ENCODE measurements at regions not wholly inside any gene's neighbourhood (a gene's known extent, or its start where the extent isn't known, plus 50 kb on each side); places are given as distances from the start of the nearest gene placed in this dataset.

- DNase-seq, result no peak
These were observed 209.7 kb downstream of the GADD45G start for GRCh38 chr9:89814340-89815040.

DNA sequence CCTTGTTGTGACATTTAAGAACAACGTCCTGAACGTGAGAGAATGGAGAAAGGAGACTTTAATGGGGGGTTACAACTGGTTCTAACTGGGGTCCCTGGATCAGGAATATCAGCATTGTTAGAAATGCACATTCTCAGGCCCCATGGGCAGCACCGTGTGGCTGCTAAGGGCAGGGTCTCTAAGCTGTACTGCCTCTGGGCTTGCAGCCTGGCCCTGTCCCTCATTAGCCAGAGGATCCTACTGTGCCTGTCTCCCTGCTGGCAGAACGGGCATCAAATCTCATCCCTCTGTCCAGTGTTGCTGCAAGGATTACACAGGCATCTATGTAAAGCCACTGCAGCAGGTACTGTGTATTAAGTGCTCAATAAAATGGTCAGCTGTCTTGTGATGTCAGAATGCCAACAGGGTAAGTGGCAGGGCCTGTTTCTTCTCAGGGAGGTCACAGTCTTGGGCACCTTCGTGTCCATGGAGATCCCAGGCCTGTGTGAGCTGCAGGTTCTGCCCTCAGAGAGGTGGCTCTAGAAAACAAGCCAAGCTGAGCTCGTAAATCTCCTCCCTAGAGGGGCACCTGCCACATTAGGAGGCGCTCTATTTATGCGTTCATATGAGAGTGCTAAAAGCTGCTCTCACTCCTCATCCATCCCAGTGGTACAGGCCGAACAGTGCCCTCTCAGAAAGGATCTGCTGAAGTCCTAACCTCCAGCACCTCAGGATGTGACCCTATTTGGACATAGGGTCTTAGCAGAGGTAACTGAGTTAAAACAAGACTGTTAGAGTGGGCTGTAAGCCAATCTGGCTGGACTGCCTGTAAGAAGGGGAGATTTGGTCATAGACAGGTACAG is 210.5 kb downstream of the GADD45G start:
- no peak for DNase-seq

DNA sequence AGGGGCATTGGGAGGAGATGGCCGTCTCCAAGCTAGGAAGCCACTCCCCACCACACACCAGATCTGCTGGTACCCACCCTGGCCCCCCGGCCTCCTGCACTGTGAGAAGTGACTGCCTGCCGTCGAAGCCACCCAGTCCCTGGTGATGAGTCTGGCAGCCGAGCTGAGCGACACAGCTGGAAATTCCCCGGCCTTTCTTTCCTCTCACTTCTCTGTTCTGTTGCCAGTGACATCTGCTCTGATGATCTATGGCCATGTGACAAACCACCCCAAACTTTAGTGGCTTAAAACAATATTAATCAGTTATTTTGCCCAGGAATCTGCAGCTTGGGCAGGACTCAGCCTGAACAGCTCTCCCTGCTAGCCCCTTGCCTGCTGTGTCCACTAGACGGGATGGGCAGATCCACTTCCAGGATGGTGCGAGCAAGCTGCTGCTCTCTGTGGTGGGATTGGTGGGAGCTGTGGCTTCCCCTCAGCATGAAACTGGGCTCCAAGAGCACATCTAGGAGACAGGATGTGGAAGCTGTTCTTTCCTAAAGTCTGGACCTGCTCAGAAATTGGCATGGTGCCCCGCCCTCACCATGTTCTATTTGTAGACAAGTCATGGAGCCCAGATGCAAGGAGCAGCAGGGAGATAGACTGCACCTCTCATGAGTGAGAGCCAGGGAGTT is 211.2 kb downstream of the GADD45G start:
- peak; percentile 4 for DNase-seq

DNA sequence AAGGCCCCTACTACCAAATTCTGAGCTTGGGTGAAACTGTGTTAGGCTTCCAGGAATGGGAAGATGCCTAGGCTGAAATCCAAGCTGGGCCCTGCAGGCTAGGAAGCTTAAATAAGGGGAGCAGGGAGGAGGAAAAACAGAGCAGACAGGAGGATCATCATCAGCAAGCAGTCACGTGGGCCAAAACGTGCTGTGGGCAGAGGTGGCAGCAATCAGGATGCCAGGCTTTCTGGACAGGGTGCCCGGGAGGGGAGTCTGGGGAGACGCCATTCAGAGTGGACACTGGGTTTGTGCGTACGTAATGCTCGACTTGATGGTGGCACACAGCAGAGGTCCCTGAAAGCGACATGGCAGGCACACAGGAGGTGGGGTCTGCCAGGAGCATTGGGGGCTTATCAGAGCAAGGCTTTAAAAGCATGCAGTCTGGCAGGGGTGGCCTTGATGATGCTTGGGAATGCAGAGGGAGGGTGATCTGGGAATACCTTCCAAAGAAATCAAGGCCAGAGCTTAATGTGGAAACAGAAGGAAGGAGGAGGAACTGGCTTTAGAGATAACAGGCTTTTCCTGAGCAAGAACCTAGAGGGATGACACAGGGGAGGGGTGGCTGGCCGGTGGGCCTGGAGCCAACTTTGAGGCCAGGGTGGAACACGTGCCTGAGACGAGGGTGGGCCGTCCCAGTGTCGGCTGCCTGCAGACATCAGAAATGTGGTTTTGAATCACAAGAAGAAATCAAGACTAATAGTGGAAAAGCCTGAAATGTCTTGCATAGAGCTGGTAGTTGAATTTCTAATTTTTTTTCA is 212.5 kb downstream of the GADD45G start:
- DNase-seq, result no peak

- DNase-seq, result no peak
These were observed 215.5 kb downstream of the GADD45G start for GRCh38 chr9:89820337-89820736.

DNA sequence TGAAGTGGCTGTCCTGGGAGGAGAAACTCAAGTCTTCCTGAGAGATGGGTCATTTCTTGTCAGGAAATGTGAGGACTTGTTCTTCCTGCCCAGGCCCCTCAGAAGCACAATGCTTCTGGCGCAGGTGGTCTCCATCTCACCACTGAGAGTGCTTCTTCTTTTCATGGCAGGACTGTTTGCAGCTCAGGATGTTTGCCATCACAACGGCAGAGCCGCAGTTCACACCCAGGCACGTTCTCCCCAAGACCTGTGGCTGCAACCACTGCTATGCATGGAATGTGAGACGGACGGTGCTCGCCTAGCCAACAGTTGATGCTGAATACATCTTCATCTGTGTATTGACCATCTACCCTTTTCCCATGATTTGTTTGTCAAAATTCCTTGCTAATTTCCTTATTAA is 216.3 kb downstream of the GADD45G start:
- DNase-seq, result no peak

GRCh38 chr9:89822996-89823395 is 218.2 kb downstream of the GADD45G start:
- no peak for DNase-seq

DNA sequence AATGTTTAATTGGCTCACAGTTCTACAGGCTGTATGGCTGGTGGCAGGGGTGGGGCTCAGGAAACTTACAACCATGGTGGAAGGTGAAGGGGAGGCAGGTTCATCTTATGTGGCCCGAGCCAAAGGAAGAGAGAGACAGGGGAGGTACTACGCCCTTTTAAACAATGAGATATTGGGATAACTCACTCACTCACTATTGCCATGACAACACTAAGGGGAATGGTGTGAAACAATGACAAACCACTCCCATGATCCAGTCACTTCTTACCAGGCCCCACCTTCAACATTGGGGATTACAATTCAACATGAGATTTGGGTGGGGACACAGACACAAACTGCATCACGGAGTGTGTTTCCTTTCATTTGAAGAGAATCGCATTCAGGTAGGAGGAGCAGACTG is 220.9 kb downstream of the GADD45G start:
- no peak for DNase-seq

- no peak for DNase-seq
These were observed 221.4 kb downstream of the GADD45G start for GRCh38 chr9:89826186-89826585.

GRCh38 chr9:89829346-89829745 is 224.5 kb downstream of the GADD45G start:
- DNase-seq, result no peak

- no peak for DNase-seq
These were observed 230.9 kb downstream of the GADD45G start for GRCh38 chr9:89835666-89836065.

- DNase-seq, result no peak
These were observed 232.5 kb downstream of the GADD45G start for GRCh38 chr9:89837162-89837933.

- no peak for DNase-seq
These were observed 233.1 kb downstream of the GADD45G start for GRCh38 chr9:89837934-89838310.

DNA sequence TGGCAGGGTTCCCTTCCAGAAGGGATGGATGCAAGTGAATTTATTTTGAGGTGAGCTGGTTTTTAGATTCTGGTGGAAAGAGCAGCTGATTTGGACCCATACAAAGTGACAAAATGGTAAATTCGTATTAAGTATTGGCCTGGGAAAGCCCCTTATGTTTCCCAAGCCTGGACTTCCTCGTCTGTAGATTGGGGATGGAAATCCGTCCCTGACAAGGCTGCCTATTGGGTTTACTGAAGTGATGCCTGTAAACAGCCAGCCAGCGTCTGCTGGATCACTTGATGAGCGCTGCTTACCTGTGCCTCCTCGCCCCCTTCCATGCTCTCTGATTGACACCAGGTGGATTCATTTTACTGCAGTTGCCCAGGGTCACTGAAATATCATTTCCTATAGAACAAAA is 233.8 kb downstream of the GADD45G start:
- DNase-seq, result no peak

DNA sequence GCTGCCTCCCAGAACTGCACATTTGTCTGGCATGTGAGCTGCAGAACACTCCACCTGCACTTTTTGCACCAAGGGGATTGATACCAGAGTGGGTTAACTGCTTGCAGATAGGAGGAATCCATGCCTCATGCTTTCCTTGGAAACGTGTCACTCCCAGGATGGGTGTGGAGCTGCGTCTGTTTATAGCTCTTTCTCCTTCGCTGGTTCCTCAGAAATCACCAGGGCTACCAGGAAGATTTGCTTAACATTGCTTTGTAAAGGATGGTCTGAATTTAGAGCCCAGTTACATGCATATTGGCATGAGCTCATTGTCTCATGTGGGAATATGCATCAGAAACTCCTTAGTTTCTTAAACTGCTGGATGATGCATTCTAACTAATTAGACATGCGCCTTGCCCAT is 234.6 kb downstream of the GADD45G start:
- no peak for DNase-seq

DNA sequence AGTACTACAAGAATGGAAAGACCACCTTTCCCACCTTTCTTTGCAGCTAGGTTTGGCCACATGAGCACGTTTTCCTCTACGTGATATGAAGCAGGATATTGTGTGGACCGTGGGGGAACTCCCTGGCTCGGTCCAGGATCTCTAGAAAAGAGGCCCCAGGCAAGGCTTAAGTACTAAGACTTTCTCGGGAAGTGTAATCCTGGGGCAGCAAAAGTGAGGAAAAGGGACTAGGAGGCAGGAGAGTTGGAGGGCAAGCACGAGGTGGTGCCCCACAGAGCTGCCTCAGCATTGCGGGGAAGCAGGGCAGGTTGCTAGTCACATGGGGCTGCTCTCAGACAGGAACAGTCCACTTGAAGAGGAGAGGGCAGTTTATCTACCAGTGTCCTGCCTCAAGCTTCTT is 235.1 kb downstream of the GADD45G start:
- no peak for DNase-seq

GRCh38 chr9:89841456-89841855 is 236.6 kb downstream of the GADD45G start:
- DNase-seq, result no peak

DNA sequence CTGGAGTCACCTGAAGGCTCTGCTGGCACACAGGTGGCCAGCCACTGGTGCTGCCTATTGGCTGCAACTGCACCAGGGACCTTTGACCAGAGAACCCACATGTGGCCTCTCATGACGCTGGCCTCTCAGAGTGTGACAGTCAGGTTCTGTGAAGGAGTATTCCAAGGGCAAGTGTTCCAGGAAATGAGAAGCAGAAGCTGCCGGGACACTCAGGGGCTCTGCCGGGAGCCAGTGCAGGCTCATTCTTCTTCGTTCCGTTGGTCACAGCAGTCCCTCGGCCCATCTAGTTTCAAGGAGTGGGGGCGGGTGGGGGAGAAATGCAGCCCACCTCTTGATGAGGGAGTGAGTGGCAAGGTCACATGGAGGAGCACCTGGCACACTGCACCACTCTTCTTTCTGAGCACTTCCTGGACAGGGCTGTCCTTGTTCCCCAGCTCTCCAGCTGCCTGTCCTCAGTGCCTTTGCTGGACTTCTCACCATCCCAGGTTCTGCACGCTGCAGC is 237.5 kb downstream of the GADD45G start:
- DNase-seq, result no peak

GRCh38 chr9:89843074-89843473 is 238.3 kb downstream of the GADD45G start:
- DNase-seq, result no peak

- DNase-seq, result no peak
These were observed 238.8 kb downstream of the GADD45G start for GRCh38 chr9:89843591-89843990.

- DNase-seq, result no peak
These were observed 239.3 kb downstream of the GADD45G start for GRCh38 chr9:89844075-89844474.

DNA sequence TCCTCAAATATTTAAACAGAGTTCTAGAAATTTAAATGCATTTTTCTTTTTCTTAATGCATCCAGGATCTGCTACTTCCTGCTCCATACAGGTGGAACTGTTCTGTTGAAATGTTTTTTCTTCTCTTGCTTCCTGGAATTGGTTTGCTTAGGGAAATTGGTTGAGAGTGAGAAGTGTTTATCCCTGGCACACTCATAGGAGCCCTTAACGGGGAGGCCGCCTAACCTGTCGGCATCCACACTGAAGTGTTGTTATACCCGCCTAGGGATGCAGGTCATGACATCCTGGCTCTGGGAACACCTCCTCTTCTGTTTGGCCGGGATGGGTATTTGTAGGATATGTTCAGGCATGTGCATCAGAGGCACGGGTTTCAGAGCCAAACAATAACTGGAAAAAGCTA is 239.7 kb downstream of the GADD45G start:
- DNase-seq, result no peak
